GM13977 (cell line): ENCODE measurements at regions not wholly inside any gene's neighbourhood (a gene's known extent, or its start where the extent isn't known, plus 50 kb on each side); places are given as distances from the start of the nearest gene placed in this dataset.

ENCODE experiments used
- DNase-seq: peaks from one replicate; pipeline ENCODE4 v3.0.0; 2012; ENCODE audit warnings: low spot score
- in situ Hi-C: fragments of 300-500 bp; cut with MboI; formaldehyde crosslinking; loops from one replicate; pipeline ENCODE4 v1.12.0; 2022; ENCODE audit warnings: low sequenced_read_pairs, low pct_unique_long_range_greater_than_20kb, mixed read lengths, inconsistent platforms; ENCODE audit not compliant: unreplicated experiment
- TF ChIP-seq, protein P1 (sequence below): IDR thresholded peaks from 2 replicates; pipeline ENCODE4 v1.5.1; 2012; ENCODE audit warnings: mild to moderate bottlenecking, control low read depth; ENCODE audit not compliant: insufficient read depth; ENCODE audit errors: extremely low read depth, missing control alignments

DNA sequence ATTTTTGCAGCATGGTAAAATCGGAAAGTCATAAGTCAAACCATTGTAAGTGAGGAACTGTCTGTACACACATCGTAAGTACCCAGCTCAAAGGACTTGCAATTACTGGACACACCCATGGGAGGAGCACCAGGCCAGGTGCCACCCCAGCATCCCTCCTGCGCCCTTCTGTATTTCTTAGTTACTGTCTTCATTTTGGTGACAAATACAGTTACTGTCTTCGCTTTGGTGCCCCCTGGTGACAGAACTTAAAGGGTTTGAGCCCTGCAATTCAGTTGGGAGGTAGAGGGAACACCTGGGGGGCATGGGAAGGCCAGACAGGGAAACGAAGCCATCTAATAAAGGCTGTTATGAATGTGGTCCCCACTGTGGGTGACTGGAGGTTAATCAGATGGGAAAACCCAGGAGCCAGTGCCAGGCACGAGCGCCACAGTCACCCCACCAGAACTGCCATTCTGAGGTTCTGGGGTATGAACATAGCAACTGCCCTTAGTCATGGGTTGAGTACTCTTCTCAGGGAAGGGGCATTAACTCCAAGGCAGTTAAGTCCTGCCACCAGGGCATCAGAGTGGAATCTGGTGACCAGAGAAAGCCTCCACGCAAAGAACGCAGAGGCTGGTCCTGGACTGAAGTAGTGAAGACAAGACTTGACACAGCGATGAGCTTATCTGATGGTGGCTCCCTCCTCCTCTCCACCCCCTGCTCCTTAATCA lies 612.9 kb downstream of the PTPRU start:
- in situ Hi-C loops = no loop called here
- TF ChIP-seq, protein P1, sequence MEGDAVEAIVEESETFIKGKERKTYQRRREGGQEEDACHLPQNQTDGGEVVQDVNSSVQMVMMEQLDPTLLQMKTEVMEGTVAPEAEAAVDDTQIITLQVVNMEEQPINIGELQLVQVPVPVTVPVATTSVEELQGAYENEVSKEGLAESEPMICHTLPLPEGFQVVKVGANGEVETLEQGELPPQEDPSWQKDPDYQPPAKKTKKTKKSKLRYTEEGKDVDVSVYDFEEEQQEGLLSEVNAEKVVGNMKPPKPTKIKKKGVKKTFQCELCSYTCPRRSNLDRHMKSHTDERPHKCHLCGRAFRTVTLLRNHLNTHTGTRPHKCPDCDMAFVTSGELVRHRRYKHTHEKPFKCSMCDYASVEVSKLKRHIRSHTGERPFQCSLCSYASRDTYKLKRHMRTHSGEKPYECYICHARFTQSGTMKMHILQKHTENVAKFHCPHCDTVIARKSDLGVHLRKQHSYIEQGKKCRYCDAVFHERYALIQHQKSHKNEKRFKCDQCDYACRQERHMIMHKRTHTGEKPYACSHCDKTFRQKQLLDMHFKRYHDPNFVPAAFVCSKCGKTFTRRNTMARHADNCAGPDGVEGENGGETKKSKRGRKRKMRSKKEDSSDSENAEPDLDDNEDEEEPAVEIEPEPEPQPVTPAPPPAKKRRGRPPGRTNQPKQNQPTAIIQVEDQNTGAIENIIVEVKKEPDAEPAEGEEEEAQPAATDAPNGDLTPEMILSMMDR = peak; percentile 58
- peak; percentile 40 for DNase-seq

- in situ Hi-C loops = no loop called here
- TF ChIP-seq, protein P1 = no peak
- DNase-seq = no peak
These were observed 609.6 kb downstream of the PTPRU start for GRCh38 chr1:29845910-29846309.

DNA sequence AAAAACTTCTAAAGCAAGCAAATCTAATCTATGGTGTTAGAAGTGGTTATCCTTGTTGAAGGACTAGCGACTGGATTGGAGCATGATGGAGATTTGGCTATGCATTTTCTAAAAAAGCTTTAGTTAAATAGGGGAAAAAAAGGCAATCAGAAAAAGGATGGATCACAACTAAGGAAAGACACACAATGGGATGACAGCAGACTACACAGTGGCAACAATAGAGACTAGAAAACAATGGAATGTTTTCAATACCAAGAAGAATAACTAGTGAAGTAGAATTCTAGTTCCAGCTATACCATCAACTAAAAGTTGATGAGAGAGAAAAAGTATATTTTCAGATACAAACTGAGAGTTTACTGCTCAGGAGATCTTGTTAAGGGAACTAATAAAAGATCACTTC lies 605.8 kb downstream of the PTPRU start:
- in situ Hi-C loops = no loop called here
- DNase-seq = no peak
- TF ChIP-seq, protein P1 = no peak

GRCh38 chr1:29839726-29840125 lies 603.4 kb downstream of the PTPRU start:
- no peak for DNase-seq
- in situ Hi-C loops = no loop called here
- TF ChIP-seq, protein P1 = no peak

DNA sequence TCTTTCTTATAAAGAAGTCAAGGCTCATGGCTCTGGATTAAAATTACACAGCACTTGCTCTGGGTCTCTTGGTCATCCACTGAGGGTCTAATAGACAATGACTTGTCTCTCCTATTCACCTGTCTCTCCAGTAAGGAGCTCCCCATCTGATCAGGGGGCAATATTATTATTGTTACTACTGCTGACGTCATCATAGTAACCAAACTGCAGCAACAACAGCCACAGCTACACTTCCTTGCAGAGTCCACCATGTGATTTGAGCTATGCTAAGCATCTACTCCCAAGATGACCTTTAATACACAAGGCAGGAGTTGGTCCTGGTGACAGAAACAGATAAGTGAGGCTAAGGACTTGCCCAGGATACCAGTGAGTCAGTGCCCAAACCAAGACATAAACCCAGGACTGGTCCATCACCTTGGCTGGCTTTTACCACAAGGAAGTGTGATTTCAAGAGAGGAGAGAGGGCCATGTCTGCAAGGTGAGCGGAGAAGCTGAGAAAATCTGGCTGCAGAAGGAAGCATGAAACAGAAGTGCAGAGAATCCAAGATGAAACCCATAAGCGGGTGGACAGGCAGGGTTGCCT lies 602.5 kb downstream of the PTPRU start:
- in situ Hi-C loops = no loop called here
- DNase-seq = no peak
- TF ChIP-seq, protein P1 = no peak

- DNase-seq = no peak
- TF ChIP-seq, protein P1 = no peak
- in situ Hi-C loops = no loop called here
These were observed 600.6 kb downstream of the PTPRU start for GRCh38 chr1:29836651-29837646.
